CD14-positive monocyte (primary cell): ENCODE measurements at regions not wholly inside any gene's neighbourhood (a gene's known extent, or its start where the extent isn't known, plus 50 kb on each side); places are given as distances from the start of the nearest gene placed in this dataset.

ENCODE experiments used
- DNase-seq, 3 donors: peaks; one replicate each; pipeline ENCODE4 v3.0.0-alpha.2; 2011 to 2022
- H2AFZ ChIP-seq: 2 replicates; pipeline ENCODE4 v1.6.0; 2012; ENCODE audit warnings: mild to moderate bottlenecking, low read depth, low read length, inconsistent platforms; ENCODE audit not compliant: insufficient read depth, poor library complexity, severe bottlenecking
- H3K27ac ChIP-seq, 2 donors: 1 replicate in 1 of 2; 2 replicates in 1 of 2; pipeline ENCODE4 v1.5.1; 2012 to 2013; ENCODE audit warnings: low read length in 2 of 2, control low read depth in 1 of 2, inconsistent platforms in 1 of 2, low read depth in 1 of 2, mild to moderate bottlenecking in 1 of 2
- H3K27me3 ChIP-seq, 2 donors: one replicate each; pipeline versions ENCODE4 v1.6.0 to v1.6.1; 2011 to 2013; ENCODE audit warnings: low read length in 2 of 2; ENCODE audit not compliant: control insufficient read depth in 2 of 2, insufficient read depth in 2 of 2
- H3K36me3 ChIP-seq, 2 donors: replicated peaks in 1 of 2; 1 replicate in 1 of 2; 2 replicates in 1 of 2; pipeline versions ENCODE4 v1.5.1 to v1.6.1; 2012 to 2013; ENCODE audit warnings: low read length in 2 of 2, control low read depth in 1 of 2, inconsistent platforms in 1 of 2, mild to moderate bottlenecking in 1 of 2; ENCODE audit not compliant: insufficient read depth in 2 of 2, control insufficient read depth in 1 of 2
- H3K4me1 ChIP-seq, 2 donors: 1 replicate in 1 of 2; 2 replicates in 1 of 2; pipeline versions ENCODE4 v1.5.1 to v1.6.1; 2012 to 2013; ENCODE audit warnings: low read length in 2 of 2, control low read depth in 1 of 2, inconsistent platforms in 1 of 2, mild to moderate bottlenecking in 1 of 2, moderate library complexity in 1 of 2; ENCODE audit not compliant: insufficient read depth in 2 of 2, control insufficient read depth in 1 of 2
- H3K4me2 ChIP-seq: replicated peaks from 2 replicates; pipeline ENCODE3; 2012; ENCODE audit warnings: low read length, moderate library complexity, mild to moderate bottlenecking; ENCODE audit not compliant: poor library complexity, severe bottlenecking; ENCODE audit errors: extremely low read depth
- H3K4me3 ChIP-seq, 3 experiments: fragments of 200-600 bp in 1 of 3; sonication (generic) in 1 of 3; replicated peaks in 1 of 3; 1 replicate in 2 of 3; 2 replicates in 1 of 3; pipeline ENCODE4 v1.5.1; 2011 to 2013; ENCODE audit warnings: low read length in 3 of 3, mild to moderate bottlenecking in 3 of 3, control low read depth in 2 of 3, low read depth in 2 of 3, inconsistent platforms in 1 of 3, moderate library complexity in 1 of 3
- H3K79me2 ChIP-seq: 2 replicates; pipeline ENCODE4 v1.6.0; 2012; ENCODE audit warnings: mild to moderate bottlenecking, control low read depth, inconsistent platforms, low read length, moderate library complexity; ENCODE audit not compliant: insufficient read depth
- H3K9ac ChIP-seq: 2 replicates; pipeline ENCODE4 v1.6.0; 2017; ENCODE audit warnings: low read length, mild to moderate bottlenecking; ENCODE audit not compliant: insufficient read depth, poor library complexity, severe bottlenecking
- H3K9me3 ChIP-seq, 2 donors: replicated peaks in 1 of 2; 1 replicate in 1 of 2; 2 replicates in 1 of 2; pipeline versions ENCODE4 v1.5.1 to v1.6.1; 2012 to 2013; ENCODE audit warnings: low read length in 2 of 2, control low read depth in 1 of 2; ENCODE audit not compliant: control insufficient read depth in 1 of 2, insufficient read depth in 1 of 2
- H4K20me1 ChIP-seq: 2 replicates; pipeline ENCODE4 v1.6.0; 2012; ENCODE audit warnings: mild to moderate bottlenecking, low read length, control low read depth, moderate library complexity; ENCODE audit not compliant: insufficient read depth
- H3K27ac Mint-ChIP-seq, 7 donors: one replicate each; pipeline ENCODE4 v1.8.0; 2020; ENCODE audit warnings: mild to moderate bottlenecking in 7 of 7, mixed read lengths in 7 of 7, moderate library complexity in 6 of 7, inconsistent platforms in 2 of 7
- H3K27me3 Mint-ChIP-seq, 3 donors: one replicate each; pipeline ENCODE4 v1.8.0; 2021 to 2022; ENCODE audit warnings: low read depth in 3 of 3, mild to moderate bottlenecking in 3 of 3, mixed read lengths in 3 of 3, moderate library complexity in 3 of 3, inconsistent platforms in 1 of 3
- H3K36me3 Mint-ChIP-seq, 2 donors: one replicate each; pipeline ENCODE4 v1.8.0; 2020; ENCODE audit warnings: mixed read lengths in 2 of 2, inconsistent platforms in 1 of 2, mild to moderate bottlenecking in 1 of 2
- H3K4me1 Mint-ChIP-seq: one replicate; pipeline ENCODE4 v1.8.0; 2020; ENCODE audit warnings: mild to moderate bottlenecking, mixed read lengths
- H3K4me3 Mint-ChIP-seq, 2 donors: one replicate each; pipeline ENCODE4 v1.8.0; 2020; ENCODE audit warnings: mild to moderate bottlenecking in 2 of 2, mixed read lengths in 2 of 2, moderate library complexity in 1 of 2
- H3K9me3 Mint-ChIP-seq, 7 donors: one replicate each; pipeline ENCODE4 v1.8.0; 2020 to 2022; ENCODE audit warnings: mixed read lengths in 7 of 7, mild to moderate bottlenecking in 6 of 7, moderate library complexity in 6 of 7, inconsistent platforms in 2 of 7
- WGBS: methylation state at CpG from one replicate; pipeline ENCODE4 v1.1.5; 2013; ENCODE audit warnings: missing lambda C conversion rate; ENCODE audit not compliant: insufficient coverage; 5-methylcytosine and 5-hydroxymethylcytosine counted together
- intact Hi-C, 2 donors: fragments of 100-400 bp; cut with micrococcal nuclease; formaldehyde crosslinking; loops; one replicate each; pipeline versions ENCODE4 v1.15.0 to v1.15.1; 2023
- TF ChIP-seq, protein P1 (sequence below): fragments of 200-600 bp; IDR thresholded peaks from one replicate; pipeline ENCODE4 v1.8.0; 2022; ENCODE audit warnings: antibody characterized with exemption, mild to moderate bottlenecking

DNA sequence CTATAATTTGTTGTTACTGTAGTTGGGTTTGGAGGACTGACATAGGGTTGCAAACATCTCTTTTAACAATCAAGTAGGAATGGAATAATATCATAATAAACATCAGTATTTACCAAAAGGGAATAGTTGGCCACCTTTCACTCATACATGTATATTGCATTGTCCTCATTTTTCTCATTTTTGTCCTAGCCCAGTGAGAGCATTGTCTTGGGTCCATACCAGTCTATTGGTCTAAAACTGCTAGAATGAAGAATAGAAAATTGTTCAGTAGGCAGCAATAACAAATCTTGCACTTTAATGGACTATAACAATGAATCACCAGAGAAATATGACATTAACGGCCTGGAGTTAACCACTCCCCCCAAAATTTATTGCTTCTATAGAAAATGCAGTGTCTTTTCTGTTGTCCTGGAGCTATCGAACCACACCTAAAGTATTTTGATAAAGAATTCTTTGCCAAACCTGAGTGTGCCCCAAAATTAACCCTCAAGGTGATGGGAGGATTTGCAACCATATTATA is 80.9 kb upstream of the IL33 start:
- H3K4me3 Mint-ChIP-seq, result no peak overlapping the region

DNA sequence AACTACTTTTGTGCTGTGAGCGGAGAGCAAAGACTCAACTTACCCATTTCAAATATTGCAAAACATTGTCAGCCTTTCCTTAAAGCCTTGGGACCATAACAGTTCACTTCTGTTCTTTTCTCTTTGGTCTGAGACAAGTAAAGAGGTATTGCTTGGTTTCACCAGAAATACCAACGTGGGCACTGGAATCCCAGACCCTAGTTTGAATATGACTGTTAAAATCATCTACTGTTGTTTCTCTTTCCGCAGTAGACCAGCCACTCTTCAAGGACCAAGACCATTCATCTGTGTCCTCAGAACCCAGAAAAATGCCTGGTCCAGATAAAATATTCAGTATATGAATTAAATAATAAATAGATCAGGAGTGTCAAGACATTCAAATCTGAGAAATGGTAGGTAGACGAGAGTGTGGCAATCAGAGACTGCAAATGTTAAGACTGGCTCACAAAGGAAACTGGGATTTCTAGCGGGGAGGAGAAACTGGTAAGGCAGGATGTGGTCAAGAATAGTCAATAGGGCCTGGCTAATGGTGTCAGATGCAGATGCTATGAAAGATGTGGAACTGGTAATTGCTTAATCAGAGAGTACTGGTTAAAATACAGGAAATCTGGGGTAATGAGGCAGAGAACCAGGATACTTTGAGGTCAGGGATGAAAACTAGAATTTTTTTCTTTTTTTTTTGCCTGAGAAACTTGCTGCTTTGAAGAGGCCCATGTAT is 82.1 kb upstream of the IL33 start:
- Histone ChIP-seq H3K27ac (no peak overlapping the region), H3K4me3 (no peak overlapping the region), H3K79me2 (no peaks in the 10 kb centered on the region), H3K4me2 (no peak overlapping the region), H3K36me3 (no peaks in the 10 kb centered on the region), H4K20me1 (no peaks in the 10 kb centered on the region), H2AFZ (no peak overlapping the region), H3K9me3 (no peaks in the 10 kb centered on the region), H3K9ac (no peak overlapping the region), H3K4me1 (peaks cover 5 to 11% of the 10 kb centered on the region in 2 donors), H3K27me3 (peaks cover 8 to 15% of the 10 kb centered on the region in 2 donors)
- peaks cover 15 to 30% (median 21%) of the 10 kb centered on the region in 3 donors for H3K27me3 Mint-ChIP-seq
- 0% methylated on average over 2 of the region's 5 CpGs for WGBS
- peaks cover 16% of the 10 kb centered on the region for H3K4me1 Mint-ChIP-seq
- TF ChIP-seq, protein P1, sequence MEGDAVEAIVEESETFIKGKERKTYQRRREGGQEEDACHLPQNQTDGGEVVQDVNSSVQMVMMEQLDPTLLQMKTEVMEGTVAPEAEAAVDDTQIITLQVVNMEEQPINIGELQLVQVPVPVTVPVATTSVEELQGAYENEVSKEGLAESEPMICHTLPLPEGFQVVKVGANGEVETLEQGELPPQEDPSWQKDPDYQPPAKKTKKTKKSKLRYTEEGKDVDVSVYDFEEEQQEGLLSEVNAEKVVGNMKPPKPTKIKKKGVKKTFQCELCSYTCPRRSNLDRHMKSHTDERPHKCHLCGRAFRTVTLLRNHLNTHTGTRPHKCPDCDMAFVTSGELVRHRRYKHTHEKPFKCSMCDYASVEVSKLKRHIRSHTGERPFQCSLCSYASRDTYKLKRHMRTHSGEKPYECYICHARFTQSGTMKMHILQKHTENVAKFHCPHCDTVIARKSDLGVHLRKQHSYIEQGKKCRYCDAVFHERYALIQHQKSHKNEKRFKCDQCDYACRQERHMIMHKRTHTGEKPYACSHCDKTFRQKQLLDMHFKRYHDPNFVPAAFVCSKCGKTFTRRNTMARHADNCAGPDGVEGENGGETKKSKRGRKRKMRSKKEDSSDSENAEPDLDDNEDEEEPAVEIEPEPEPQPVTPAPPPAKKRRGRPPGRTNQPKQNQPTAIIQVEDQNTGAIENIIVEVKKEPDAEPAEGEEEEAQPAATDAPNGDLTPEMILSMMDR, result no peak
- DNase-seq, result no peak
- H3K4me3 Mint-ChIP-seq, result no peak overlapping the region
- H3K9me3 Mint-ChIP-seq, result peaks cover 0 to 9% (median 7%) of the 10 kb centered on the region in 7 donors
- H3K36me3 Mint-ChIP-seq, result no peaks in the 10 kb centered on the region
- intact Hi-C loops, result no loop called here
- no peak overlapping the region for H3K27ac Mint-ChIP-seq

More for the DNA sequence above, 80.9 kb upstream of the IL33 start:
- H3K27me3 Mint-ChIP-seq, result peaks cover 13 to 27% (median 15%) of the 10 kb centered on the region in 3 donors
- H3K27ac ChIP-seq, result no peak overlapping the region
- H3K9me3 ChIP-seq, result no peaks in the 10 kb centered on the region
- H3K36me3 ChIP-seq, result no peaks in the 10 kb centered on the region
- TF ChIP-seq, protein P1, result no peak
- intact Hi-C loops, result no loop called here
- no peak for DNase-seq
- H3K4me2 ChIP-seq, result no peak overlapping the region
- H3K9ac ChIP-seq, result no peak overlapping the region
- no peaks in the 10 kb centered on the region for H3K79me2 ChIP-seq
- peaks cover 0 to 10% (median 7%) of the 10 kb centered on the region in 7 donors for H3K9me3 Mint-ChIP-seq
- no peaks in the 10 kb centered on the region for H4K20me1 ChIP-seq
- no CpG with 5 or more reads among the region's 2 CpGs for WGBS
- H3K4me1 ChIP-seq, result peaks cover 5 to 11% of the 10 kb centered on the region in 2 donors
- H3K4me3 ChIP-seq, result no peak overlapping the region
- H3K27ac Mint-ChIP-seq, result no peak overlapping the region
- H2AFZ ChIP-seq, result no peak overlapping the region
- H3K27me3 ChIP-seq, result peaks cover 8 to 15% of the 10 kb centered on the region in 2 donors
- no peaks in the 10 kb centered on the region for H3K36me3 Mint-ChIP-seq
- peaks cover 16% of the 10 kb centered on the region for H3K4me1 Mint-ChIP-seq
